ENCODE measurements at regions not wholly inside any gene's neighbourhood (a gene's known extent, or its start where the extent isn't known, plus 50 kb on each side); places are given as distances from the start of the nearest gene placed in this dataset.

DNA sequence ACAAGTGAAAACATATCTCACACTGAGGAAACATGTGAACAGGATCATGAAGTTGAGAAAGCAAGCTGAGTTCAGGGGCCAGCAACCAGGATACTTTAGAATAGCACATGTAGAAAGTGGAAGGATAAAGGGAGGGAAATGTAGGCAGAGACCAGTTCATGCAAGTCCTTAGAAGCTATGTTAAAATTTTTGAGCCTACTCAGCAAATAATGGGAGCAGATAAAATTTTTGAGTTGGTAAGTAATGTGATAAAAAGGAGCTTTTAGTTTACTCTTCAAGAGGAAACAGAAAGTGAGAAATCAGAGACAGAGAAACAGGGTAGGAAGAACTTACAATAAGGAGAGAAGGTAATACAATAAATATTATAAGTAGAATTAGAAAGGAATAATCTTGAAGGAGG is 105.6 kb upstream of the ZBTB20 start:
- no peak for TF ChIP-seq GATA2 (IDR thresholded peaks at IDR 0.05; ENCODE audit: low read depth, low read length)
- no peak for TF ChIP-seq GATA3 (IDR thresholded peaks at IDR 0.05; ENCODE audit: low read depth, low read length)

Data from SH-SY5Y (cell line).